AG04449 (cell line): ENCODE measurements at regions not wholly inside any gene's neighbourhood (a gene's known extent, or its start where the extent isn't known, plus 50 kb on each side); places are given as distances from the start of the nearest gene placed in this dataset.

Experiments
- CTCF ChIA-PET: fragments of 350-600 bp; formaldehyde crosslinking; extraction: SDS; loops from one replicate; lab custom pipeline; 2021; ENCODE audit warnings: antibody characterized with exemption; lab: Yijun Ruan, JAX
- POLR2A ChIA-PET: fragments of 400-600, 350-600 bp; formaldehyde crosslinking; extraction: SDS; loops from one replicate; lab custom pipeline; 2020; ENCODE audit warnings: antibody characterized with exemption, inconsistent platforms; lab: Yijun Ruan, JAX
- DNase-seq: peaks from one replicate; pipeline ENCODE4 v3.0.0-alpha.2; 2010; ENCODE audit warnings: low read depth, low spot score
- H3K4me3 ChIP-seq: 2 replicates; pipeline ENCODE4 v1.5.1; 2011; ENCODE audit warnings: low read depth, mild to moderate bottlenecking, control low read depth, low read length
- TF ChIP-seq, protein P1 (sequence below): IDR thresholded peaks from one replicate; pipeline ENCODE4 v1.5.1; 2011; ENCODE audit warnings: mild to moderate bottlenecking, moderate library complexity, low read length, control low read depth, inconsistent platforms; ENCODE audit not compliant: insufficient read depth; ENCODE audit errors: missing control alignments

DNA sequence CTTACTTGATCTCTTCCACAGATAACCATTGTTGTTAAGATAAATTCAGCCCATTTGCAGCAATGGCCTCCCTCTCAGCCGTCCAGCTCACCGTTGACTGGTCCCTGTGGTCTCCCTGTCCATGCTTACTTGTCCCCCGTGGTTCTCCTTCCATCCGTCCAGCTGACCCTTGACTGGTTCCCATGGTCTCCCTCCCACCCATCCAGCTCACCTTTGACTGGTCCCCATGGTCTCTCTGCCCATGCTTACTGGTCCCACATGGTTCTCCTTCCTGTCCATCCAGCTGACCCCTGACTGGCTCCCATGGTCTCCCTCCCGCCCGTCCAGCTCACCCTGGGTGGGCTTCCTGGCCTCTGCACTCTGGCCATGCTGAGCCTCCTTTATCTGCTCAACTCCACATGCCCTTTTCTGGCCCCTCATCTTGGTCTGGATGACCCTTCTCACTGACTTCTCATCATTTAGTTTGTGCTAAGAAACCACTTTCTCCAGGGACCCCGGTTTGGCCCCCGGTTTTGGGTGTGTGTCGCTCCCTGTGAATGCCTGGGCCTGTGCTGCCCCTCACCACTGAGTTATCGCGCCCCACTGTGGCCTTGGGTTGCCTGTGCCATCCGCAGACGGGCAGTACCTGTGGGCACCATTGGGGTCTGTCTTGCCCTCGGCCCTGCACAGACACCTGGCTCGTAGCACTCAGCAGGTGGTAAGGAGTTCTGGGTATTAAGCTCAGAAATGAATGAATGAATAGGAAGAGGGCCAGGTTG lies 146.4 kb downstream of the ERMARD start:
- H3K4me3 ChIP-seq = no peak overlapping the region
- no peak for DNase-seq
- CTCF ChIA-PET = no interaction called here
- TF ChIP-seq, protein P1, sequence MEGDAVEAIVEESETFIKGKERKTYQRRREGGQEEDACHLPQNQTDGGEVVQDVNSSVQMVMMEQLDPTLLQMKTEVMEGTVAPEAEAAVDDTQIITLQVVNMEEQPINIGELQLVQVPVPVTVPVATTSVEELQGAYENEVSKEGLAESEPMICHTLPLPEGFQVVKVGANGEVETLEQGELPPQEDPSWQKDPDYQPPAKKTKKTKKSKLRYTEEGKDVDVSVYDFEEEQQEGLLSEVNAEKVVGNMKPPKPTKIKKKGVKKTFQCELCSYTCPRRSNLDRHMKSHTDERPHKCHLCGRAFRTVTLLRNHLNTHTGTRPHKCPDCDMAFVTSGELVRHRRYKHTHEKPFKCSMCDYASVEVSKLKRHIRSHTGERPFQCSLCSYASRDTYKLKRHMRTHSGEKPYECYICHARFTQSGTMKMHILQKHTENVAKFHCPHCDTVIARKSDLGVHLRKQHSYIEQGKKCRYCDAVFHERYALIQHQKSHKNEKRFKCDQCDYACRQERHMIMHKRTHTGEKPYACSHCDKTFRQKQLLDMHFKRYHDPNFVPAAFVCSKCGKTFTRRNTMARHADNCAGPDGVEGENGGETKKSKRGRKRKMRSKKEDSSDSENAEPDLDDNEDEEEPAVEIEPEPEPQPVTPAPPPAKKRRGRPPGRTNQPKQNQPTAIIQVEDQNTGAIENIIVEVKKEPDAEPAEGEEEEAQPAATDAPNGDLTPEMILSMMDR = no peak
- POLR2A ChIA-PET = no interaction called here

DNA sequence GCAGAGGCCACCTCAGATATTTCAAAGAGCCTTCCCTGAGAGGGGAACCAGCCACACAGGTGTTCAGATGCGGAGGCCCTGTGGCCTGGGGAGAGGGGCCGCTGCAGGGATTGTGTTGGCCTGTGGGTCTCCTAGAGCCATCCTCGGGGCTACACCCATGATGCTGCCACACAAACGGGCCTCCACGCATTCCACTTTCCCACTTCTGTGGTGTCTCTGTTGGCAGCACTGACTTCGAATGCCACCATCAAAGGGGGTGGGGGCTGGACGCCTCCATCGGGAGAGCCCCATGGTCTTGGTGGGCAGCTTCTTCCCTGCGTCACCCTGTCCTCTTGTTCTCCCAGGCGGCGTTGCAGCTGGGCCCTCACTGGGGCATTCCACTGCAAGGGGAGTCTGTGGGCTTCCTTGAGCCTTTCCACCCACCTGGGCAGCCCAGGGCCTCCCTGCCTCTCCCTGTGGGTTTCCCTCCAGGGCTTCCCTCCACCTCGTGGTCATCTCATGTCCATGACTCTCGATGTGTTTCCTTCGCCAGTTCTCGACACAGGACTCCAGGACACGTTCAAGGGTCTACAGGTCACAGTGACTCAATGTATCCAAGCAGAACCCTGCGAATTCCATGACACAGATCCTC lies 145.5 kb downstream of the ERMARD start:
- ChIA-PET CTCF (no interaction called here), POLR2A (no interaction called here)
- TF ChIP-seq, protein P1 = no peak
- H3K4me3 ChIP-seq = no peak overlapping the region
- DNase-seq = no peak

DNA sequence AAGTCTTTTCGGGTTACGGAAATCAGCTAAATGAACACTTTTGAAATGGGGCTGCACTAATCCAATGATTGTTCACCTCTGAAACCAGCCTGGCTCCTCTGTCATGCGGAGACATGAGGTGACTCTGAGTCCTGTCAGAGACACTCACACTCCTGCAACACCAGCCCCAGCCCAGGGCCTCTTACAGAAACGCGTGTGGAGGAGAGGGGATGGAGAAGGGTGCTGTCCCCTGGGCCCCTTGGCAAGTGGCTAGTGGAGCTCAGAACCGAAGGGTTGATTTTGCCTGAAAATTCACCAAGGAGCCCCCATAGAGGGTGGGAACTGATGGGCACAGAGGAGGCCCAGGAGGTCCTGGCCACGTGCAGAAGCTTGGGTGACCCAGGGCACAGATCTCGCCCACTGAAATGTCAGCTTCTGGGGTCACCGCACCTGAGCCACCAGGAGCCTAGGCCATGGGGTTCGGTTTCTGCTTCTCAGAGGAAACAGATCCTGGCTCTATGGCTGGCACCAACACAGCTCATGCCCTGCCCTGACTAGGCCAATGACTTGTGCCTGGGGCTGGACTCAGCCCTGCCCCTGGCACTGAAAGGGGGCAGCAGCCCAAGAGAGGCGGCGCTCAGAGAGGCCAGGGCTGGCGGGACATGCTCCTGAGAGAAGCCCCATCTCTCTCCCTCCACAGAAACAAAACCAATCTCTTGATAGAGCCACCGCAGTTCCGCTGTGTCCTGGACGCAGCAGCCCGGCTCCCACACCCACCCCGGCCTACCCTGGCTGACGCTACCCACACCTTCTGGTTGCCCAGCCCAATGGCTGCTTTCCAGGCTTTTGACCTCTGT lies 144.7 kb downstream of the ERMARD start:
- no peak overlapping the region for H3K4me3 ChIP-seq
- TF ChIP-seq, protein P1 = no peak
- CTCF ChIA-PET = no interaction called here
- POLR2A ChIA-PET = no interaction called here
- no peak for DNase-seq

DNA sequence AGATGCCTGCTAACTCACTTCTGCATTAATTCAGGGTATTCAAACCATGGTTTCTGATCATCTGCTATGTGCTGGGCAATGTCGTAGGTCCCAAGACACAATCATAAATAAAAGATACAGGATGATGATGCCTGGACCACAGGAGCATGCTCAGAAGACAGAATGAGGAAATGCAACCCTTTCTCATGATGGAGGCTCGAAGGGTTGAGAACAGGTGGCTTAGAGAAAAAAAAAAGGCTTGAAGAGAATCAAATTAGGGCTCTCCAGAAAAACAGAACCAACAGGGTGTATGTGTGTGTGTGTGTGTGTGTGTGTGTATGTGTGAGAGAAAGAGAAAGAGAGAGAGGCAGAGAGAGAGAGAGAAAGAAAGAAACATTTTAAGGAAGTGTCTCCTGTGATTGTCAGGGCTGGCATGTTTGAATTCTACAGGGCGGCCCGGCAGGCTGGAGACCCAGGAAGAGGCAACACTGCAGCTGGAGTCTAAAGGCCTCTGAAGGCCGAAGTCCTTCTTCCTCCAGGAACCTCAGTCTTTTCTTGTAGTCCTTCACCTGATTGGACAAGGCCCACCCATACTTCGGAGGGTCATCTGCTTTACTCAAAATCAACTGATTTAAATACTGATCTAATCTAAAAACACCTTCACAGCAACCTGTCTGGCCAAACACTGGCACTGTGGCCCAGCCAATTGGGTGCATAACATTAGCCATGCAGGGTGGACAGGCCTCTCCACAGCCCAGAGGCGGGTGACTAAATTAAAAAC lies 143.8 kb downstream of the ERMARD start:
- ChIA-PET POLR2A (no interaction called here), CTCF (no interaction called here)
- no peak overlapping the region for H3K4me3 ChIP-seq
- TF ChIP-seq, protein P1 = no peak
- DNase-seq = no peak

DNA sequence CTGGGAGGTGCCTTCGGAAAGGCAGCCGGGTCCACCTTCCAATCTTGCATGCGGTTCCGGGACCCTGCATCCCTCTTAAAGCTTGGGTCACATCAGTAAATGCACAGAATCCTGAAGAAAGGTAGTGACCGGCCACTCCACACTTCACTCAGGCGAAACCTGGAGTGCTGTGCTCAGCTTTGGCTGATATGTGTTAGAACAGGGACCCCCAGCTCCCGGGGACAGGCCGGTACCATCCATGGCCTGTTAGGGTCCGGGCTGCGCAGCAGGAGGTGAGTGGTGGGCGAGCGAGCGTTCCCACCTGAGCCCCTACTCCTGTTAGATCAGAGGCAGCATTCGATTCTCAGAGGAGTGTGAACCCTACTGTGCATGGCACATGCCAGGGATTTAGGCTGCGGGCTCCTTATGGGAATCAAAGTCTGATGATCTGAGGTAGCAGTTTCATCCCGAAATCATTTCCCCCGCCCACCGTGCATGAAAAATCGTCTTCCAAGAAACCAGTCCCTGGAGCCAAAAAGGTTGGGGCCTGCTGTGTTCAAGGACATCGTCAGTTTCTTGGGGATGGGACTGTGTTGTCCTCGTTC lies 143.0 kb downstream of the ERMARD start:
- POLR2A ChIA-PET = no interaction called here
- TF ChIP-seq, protein P1 = no peak
- H3K4me3 ChIP-seq = no peak overlapping the region
- CTCF ChIA-PET = no interaction called here
- DNase-seq = no peak
